ENCODE measurements at regions not wholly inside any gene's neighbourhood (a gene's known extent, or its start where the extent isn't known, plus 50 kb on each side); places are given as distances from the start of the nearest gene placed in this dataset.
"Not testable (repeated sequence)": the region's sequence is repeated elsewhere in the genome, so short reads cannot be mapped to it uniquely, and the experiment has no call there.

- Mint-ChIP-seq H3K4me3 (no peak overlapping the region), H3K27me3 (no peaks in the 10 kb centered on the region), H3K27ac (no peak overlapping the region), H3K4me1 (no peaks in the 10 kb centered on the region), H3K36me3 (ENCODE audit: low read depth) (no peaks in the 10 kb centered on the region), H3K9me3 (peaks cover 5% of the 10 kb centered on the region)
- no peak for ATAC-seq (replicated peaks)
Observed at GRCh38 chr12:60191676-60192359, 596.0 kb downstream of the SLC16A7 start.

DNA sequence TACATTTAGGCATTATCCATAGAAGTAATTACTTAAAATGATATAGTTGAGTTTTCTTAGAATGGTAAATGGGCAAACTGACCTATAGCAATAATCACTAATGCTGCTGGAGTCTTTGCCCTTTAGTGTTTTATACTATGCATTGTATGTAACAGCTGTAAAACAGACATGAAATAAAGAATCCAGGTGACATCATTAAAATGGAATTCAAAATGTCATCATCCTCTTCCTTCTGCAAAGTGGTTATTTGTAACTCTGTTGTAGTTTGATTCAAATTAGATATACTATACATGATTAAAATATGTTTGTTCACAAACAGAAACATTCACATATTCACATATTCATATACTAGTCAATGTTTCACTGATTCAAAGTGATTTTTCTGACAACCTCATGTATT lies 598.8 kb downstream of the SLC16A7 start:
- H3K27ac Mint-ChIP-seq = no peak overlapping the region
- H3K4me1 Mint-ChIP-seq = no peaks in the 10 kb centered on the region
- no peaks in the 10 kb centered on the region for H3K36me3 Mint-ChIP-seq (ENCODE audit: low read depth)
- no peak overlapping the region for H3K4me3 Mint-ChIP-seq
- no peaks in the 10 kb centered on the region for H3K27me3 Mint-ChIP-seq
- peaks cover 5% of the 10 kb centered on the region for H3K9me3 Mint-ChIP-seq
- ATAC-seq (replicated peaks) = no peak

DNA sequence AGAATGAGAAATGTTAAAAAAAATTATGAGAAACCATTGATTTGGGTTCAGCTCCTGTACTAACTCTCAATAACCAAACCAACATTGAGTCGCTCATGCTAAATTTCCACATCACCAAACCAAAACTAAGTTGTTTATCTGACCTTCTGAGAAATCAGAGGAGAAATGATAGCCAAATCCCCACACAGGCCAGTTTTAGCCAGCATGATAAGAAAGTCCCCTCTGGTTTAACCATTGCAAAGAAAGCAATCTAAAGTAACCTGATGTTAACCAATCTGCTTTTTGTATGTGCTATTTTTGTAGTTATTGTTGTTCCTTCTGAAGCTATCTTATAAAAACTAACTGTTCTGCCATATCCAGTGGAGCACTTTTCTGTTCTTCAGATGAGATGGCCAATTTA lies 599.7 kb downstream of the SLC16A7 start:
- no peaks in the 10 kb centered on the region for H3K36me3 Mint-ChIP-seq (ENCODE audit: low read depth)
- H3K9me3 Mint-ChIP-seq = no peaks in the 10 kb centered on the region
- no peak overlapping the region for H3K27ac Mint-ChIP-seq
- no peak for ATAC-seq (replicated peaks)
- no peaks in the 10 kb centered on the region for H3K27me3 Mint-ChIP-seq
- H3K4me1 Mint-ChIP-seq = no peaks in the 10 kb centered on the region
- H3K4me3 Mint-ChIP-seq = no peak overlapping the region

DNA sequence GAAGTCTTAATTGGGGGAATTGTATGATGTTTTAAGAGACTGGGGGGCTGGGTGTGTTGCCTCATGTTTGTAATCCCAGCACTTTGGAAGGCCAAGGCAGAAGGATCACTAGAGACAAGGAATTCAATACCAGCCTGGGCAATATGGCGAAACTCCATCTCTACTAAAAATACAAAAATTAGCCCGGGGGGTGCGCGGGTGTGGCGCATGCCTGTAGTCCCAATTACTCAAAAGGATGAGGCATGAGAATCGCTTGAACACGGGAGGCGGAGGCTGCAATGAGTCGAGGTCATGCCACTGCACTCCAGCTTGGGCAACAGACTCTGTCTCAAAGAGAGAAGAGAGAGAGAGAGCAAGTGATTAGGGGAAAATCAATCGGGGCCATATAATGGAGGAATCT lies 600.5 kb downstream of the SLC16A7 start:
- no peaks in the 10 kb centered on the region for H3K36me3 Mint-ChIP-seq (ENCODE audit: low read depth)
- H3K27ac Mint-ChIP-seq = no peak overlapping the region
- no peaks in the 10 kb centered on the region for H3K9me3 Mint-ChIP-seq

DNA sequence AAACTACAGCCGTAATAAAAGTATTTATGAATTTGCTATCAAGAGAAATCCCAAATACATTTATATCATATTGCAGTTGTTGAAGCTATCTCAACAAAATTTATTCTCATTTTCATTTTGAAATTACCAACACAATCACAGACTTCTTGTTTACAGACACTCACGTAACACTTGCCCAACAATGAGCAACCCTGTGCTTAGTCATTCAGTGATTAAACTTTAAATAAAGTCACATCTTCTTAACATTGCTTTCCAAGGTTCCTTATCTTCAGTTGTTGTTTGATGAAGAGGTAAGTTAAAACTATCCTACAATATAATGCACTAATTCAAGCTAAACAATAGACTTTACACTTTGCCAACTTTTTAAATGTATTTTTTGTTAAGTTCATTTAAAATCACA lies 601.8 kb downstream of the SLC16A7 start:
- Mint-ChIP-seq H3K27me3 (no peaks in the 10 kb centered on the region), H3K9me3 (peaks cover 1% of the 10 kb centered on the region), H3K4me1 (no peaks in the 10 kb centered on the region), H3K4me3 (no peak overlapping the region), H3K27ac (no peak overlapping the region), H3K36me3 (ENCODE audit: low read depth) (no peaks in the 10 kb centered on the region)
- no peak for ATAC-seq (replicated peaks)

More for the DNA sequence above, 600.5 kb downstream of the SLC16A7 start:
- no peak for ATAC-seq (replicated peaks)
- no peak overlapping the region for H3K4me3 Mint-ChIP-seq
- H3K4me1 Mint-ChIP-seq = no peaks in the 10 kb centered on the region
- no peaks in the 10 kb centered on the region for H3K27me3 Mint-ChIP-seq

DNA sequence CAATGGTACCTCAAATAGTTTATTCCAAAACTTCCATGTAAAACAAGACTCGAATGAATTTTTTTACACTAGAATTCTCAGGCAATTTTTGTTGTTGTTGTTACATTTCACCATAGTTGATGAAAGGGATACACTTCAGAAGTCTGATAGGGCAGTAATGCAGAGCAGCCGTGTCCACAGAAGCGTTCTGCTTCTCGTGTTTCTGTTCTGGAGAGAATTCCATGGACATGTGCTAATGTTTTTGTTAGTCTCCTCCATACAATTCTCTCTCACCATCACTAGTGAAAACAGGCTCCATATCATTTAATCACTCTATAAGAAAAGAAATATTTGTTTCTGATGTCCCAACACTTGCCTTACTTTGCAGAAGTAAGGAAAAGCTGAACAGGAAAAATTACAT lies 606.1 kb downstream of the SLC16A7 start:
- peaks cover 3% of the 10 kb centered on the region for H3K9me3 Mint-ChIP-seq
- no peaks in the 10 kb centered on the region for H3K36me3 Mint-ChIP-seq (ENCODE audit: low read depth)
- H3K4me1 Mint-ChIP-seq = no peaks in the 10 kb centered on the region
- no peak for ATAC-seq (replicated peaks)
- no peaks in the 10 kb centered on the region for H3K27me3 Mint-ChIP-seq
- H3K4me3 Mint-ChIP-seq = no peak overlapping the region
- no peak overlapping the region for H3K27ac Mint-ChIP-seq

- peaks cover 3% of the 10 kb centered on the region for H3K9me3 Mint-ChIP-seq
- no peak for ATAC-seq (replicated peaks)
- no peaks in the 10 kb centered on the region for H3K27me3 Mint-ChIP-seq
- H3K4me1 Mint-ChIP-seq = no peaks in the 10 kb centered on the region
- H3K4me3 Mint-ChIP-seq = no peak overlapping the region
- H3K36me3 Mint-ChIP-seq (ENCODE audit: low read depth) = no peaks in the 10 kb centered on the region
- H3K27ac Mint-ChIP-seq = no peak overlapping the region
Observed at GRCh38 chr12:60205500-60205899, 609.7 kb downstream of the SLC16A7 start.

DNA sequence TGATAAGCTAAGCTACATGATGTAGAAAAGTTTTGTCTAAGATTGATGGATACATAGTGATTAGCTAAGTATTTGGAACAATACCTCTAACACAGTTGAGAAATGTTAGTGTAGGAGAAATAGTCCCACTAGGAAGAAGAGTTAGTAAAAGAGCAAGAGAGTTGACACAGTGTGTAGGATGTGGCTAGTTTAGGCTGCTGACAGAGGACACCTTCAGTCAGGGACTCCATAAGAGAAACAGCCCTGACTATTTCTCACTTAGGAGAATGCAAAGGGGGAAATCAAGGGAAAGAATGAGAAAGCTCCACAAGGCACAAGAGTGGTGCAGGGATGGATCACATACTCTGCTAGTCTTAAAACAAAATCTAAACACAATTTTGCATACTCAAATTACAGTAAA lies 613.7 kb downstream of the SLC16A7 start:
- H3K4me1 Mint-ChIP-seq = no peaks in the 10 kb centered on the region
- H3K4me3 Mint-ChIP-seq = no peak overlapping the region
- no peak for ATAC-seq (replicated peaks)
- peaks cover 6% of the 10 kb centered on the region for H3K9me3 Mint-ChIP-seq
- H3K27ac Mint-ChIP-seq = no peak overlapping the region
- no peaks in the 10 kb centered on the region for H3K36me3 Mint-ChIP-seq (ENCODE audit: low read depth)
- no peaks in the 10 kb centered on the region for H3K27me3 Mint-ChIP-seq

- no peaks in the 10 kb centered on the region for H3K27me3 Mint-ChIP-seq
- H3K4me3 Mint-ChIP-seq = no peak overlapping the region
- no peak overlapping the region for H3K27ac Mint-ChIP-seq
- no peaks in the 10 kb centered on the region for H3K36me3 Mint-ChIP-seq (ENCODE audit: low read depth)
- ATAC-seq (replicated peaks) = no peak
- H3K9me3 Mint-ChIP-seq = peaks cover 6% of the 10 kb centered on the region
- no peaks in the 10 kb centered on the region for H3K4me1 Mint-ChIP-seq
Observed at GRCh38 chr12:60209933-60210332, 614.1 kb downstream of the SLC16A7 start.

DNA sequence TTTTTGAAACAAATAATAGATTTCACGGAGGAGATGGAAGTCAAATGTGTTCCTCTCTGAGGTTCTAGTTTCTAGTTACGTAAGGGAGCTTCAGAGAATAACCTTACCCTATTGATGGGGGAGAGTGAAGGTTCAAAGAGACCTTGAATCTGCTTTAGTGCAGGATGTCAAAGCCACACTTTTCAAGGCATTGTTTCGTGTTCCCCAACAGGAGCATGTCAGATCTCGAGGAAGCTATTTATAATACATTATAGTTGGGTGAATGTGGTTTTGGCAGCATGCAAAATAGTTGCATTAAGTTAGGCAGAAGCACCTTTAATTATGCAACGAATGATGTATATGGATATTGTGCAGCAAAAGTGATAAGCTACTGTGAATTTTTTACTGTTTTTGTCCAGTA lies 614.9 kb downstream of the SLC16A7 start:
- no peak for ATAC-seq (replicated peaks)
- Mint-ChIP-seq H3K27ac (no peak overlapping the region), H3K9me3 (peaks cover 6% of the 10 kb centered on the region), H3K4me3 (no peak overlapping the region), H3K27me3 (no peaks in the 10 kb centered on the region), H3K36me3 (ENCODE audit: low read depth) (no peaks in the 10 kb centered on the region), H3K4me1 (no peaks in the 10 kb centered on the region)

DNA sequence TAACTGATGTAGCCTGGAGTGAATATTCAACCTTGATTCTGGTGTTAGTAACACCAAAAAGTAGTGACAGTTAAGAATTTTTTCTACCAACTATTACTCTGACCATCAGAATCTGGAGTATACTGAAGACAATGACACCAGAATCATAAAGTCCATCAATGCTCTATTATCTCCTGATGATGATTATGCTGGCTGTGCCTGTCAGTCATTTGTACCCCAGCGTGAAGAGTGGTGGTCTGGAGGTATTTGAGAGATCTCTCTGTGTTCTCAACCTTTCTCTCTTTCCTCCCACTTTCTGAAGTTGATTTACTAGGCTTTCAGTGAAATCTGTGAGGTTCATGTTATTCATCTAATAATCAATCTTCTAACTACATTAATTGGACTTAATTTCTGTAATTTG lies 615.4 kb downstream of the SLC16A7 start:
- no peaks in the 10 kb centered on the region for H3K4me1 Mint-ChIP-seq
- peaks cover 6% of the 10 kb centered on the region for H3K9me3 Mint-ChIP-seq
- no peak for ATAC-seq (replicated peaks)
- no peak overlapping the region for H3K4me3 Mint-ChIP-seq
- H3K27me3 Mint-ChIP-seq = no peaks in the 10 kb centered on the region
- H3K36me3 Mint-ChIP-seq (ENCODE audit: low read depth) = no peaks in the 10 kb centered on the region
- H3K27ac Mint-ChIP-seq = no peak overlapping the region

GRCh38 chr12:60212159-60213000 lies 616.6 kb downstream of the SLC16A7 start:
- H3K9me3 Mint-ChIP-seq = peaks cover 6% of the 10 kb centered on the region
- ATAC-seq (replicated peaks) = no peak
- no peak overlapping the region for H3K4me3 Mint-ChIP-seq
- no peaks in the 10 kb centered on the region for H3K27me3 Mint-ChIP-seq
- H3K27ac Mint-ChIP-seq = no peak overlapping the region
- H3K4me1 Mint-ChIP-seq = no peaks in the 10 kb centered on the region
- H3K36me3 Mint-ChIP-seq (ENCODE audit: low read depth) = no peaks in the 10 kb centered on the region

GRCh38 chr12:60213272-60213671 lies 617.4 kb downstream of the SLC16A7 start:
- H3K9me3 Mint-ChIP-seq; ATAC-seq (replicated peaks); H3K27ac Mint-ChIP-seq; H3K4me3 Mint-ChIP-seq; H3K36me3 Mint-ChIP-seq (ENCODE audit: low read depth); H3K4me1 Mint-ChIP-seq; H3K27me3 Mint-ChIP-seq: not testable (repeated sequence)

DNA sequence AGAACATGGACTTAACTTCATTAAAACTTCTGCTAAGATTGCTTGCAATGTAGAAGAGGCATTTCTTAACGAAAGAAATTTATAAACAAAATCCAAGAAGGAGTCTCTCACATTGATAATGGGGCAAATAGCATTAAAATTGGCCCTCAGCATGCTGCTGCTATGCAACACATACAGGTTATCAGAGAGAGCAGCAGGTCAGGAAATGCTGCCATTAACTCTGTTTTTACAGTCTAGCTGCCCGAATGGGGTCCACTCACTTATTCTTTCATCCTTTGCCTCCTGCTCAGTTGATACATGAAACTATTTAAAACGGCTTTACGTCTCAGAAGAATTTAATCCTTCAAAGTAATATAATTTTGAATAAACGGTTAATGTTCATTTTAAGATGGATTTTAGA lies 620.4 kb downstream of the SLC16A7 start:
- H3K4me1 Mint-ChIP-seq = no peaks in the 10 kb centered on the region
- H3K27me3 Mint-ChIP-seq = no peaks in the 10 kb centered on the region
- H3K4me3 Mint-ChIP-seq = no peak overlapping the region
- H3K9me3 Mint-ChIP-seq = peaks cover 6% of the 10 kb centered on the region
- H3K36me3 Mint-ChIP-seq (ENCODE audit: low read depth) = no peaks in the 10 kb centered on the region
- ATAC-seq (replicated peaks) = no peak
- H3K27ac Mint-ChIP-seq = no peak overlapping the region

- H3K27me3 Mint-ChIP-seq = no peaks in the 10 kb centered on the region
- H3K4me3 Mint-ChIP-seq = no peak overlapping the region
- no peak for ATAC-seq (replicated peaks)
- peaks cover 7% of the 10 kb centered on the region for H3K9me3 Mint-ChIP-seq
- no peaks in the 10 kb centered on the region for H3K36me3 Mint-ChIP-seq (ENCODE audit: low read depth)
- H3K27ac Mint-ChIP-seq = no peak overlapping the region
- no peaks in the 10 kb centered on the region for H3K4me1 Mint-ChIP-seq
Observed at GRCh38 chr12:60223242-60223641, 627.4 kb downstream of the SLC16A7 start.

Data from activated T-helper 17 cell treated with anti-CD3 and anti-CD28 coated beads, Interleukin-2, amount 50 U/mL, for 72 hours (primary cell).